ENCODE measurements at regions not wholly inside any gene's neighbourhood (a gene's known extent, or its start where the extent isn't known, plus 50 kb on each side); places are given as distances from the start of the nearest gene placed in this dataset.

DNA sequence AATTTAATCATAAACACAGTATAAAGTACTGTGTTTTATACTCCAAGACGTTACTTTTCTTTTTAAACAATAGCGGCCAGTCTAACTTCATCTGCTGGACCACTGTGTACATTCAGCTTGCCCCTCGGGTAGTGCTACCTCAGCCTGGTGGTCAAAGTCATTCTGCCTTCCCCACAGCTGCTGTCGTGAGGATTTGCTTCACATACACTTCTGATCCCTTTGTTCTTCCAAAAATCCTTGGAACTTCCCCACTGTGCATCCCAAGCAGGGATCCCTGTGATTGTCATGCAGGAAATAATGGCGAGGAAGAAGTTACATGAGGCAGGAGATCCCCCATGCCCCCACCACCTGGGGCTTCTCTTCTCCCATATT lies 234.9 kb upstream of the STARD13 start:
- FAIRE-seq = no peak

DNA sequence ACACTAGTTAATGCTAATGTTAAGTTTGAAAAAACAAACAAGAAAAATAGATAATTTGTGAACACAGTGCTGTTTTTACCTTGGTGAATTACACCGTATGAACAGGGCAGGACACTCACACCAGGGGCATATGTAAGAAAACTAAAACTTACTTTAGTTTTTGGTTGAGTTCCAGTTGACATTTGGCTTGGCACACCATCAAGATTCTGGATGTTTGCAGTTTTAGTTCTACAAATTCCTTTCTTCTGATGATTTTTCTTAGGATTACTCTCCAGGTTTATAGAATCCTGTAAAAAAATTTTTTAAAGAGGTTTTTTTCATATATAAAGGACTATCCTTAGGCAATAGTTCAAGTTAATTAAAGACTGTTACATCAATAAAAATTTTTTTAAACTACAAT lies 238.5 kb upstream of the STARD13 start:
- no peak for FAIRE-seq

DNA sequence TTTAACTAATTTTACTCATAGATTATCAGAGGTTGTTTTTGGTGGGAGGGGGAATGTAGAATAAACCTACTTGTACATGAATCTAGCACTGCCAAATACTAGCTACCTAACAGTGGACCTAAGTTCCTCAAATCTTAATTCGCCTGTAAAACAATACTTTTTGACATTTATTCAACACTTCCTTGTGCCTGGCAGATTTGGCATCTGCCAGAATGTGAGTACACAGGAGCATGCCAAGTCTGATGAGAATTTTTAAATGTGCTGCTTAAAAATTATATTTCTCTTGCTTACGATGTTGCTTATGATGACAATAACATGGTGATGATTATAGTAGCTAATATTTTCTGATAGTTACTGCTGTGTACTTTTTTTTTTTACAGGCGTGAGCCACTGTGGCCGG lies 240.2 kb upstream of the STARD13 start:
- FAIRE-seq = no peak

DNA sequence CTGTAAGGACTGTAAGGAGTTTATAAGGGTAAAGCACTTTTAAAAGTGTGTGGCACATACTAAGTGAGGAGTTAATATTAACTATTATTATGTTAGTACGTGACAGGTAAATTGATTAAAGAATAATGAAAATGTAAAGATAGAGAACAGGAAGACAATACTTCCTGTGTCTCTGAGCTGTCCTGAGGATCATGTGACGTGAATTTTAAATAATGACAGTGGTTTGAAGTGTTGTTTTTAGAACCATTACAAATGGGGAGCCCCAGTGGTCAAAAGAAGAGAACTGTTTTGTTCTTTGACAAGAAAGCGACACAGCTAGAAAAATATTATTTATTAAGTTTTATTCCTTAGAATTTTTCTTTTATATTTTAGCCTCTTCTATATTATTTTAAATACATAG lies 241.2 kb upstream of the STARD13 start:
- no peak for FAIRE-seq

DNA sequence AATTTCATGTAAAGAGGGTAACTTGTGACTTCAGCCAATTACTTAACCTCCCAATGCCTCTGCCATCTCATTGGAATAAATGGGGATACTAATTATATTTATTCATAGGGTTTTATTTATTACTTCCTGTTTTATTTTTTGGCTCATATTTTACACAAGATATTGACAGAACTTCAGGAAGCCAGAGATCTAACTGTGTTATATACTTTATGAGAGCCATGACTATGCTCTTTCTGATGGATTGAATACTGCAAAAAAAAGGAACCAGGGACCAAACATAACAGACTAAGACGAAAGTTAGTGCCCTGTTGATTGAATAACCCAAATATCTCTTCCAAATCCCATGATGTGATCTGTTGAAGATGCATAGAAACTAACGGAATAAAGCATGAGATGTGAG lies 243.3 kb upstream of the STARD13 start:
- FAIRE-seq = no peak

DNA sequence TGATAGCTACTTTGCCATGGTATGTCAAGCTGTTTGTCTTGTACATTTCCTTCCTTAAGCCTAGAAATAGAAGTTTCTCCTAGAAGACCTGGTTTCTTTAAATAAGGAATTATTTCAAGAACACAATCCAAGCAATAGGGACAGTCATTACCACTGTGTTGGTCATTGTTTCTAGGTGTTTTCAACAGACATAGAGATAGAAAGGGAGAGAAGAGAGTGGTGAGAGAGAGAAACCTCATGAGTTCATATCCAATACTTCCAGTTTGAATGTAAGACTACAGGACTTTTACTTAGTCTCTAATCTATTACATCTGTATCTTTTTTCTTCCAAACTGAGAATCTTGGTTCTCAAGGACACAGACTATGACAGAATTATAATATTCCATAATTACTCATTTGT lies 245.9 kb upstream of the STARD13 start:
- FAIRE-seq = no peak

DNA sequence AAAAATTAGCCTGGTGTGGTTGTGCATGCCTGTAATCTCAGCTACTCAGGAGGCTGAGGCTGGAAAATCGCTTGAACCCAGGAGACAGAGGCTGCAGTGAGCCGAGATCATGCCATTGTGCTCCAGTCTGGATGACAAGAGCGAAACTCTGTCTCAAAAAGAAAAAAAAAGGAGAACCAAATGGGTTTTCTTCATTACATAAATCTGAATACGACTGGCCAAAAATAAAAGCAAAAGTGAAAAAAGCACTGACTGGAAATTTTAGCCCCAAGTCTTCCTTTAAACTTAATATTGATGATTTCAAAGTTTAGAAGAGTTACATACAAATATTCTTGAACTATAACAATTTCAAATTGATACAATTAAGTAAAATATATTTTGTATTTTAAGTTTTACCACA lies 249.5 kb upstream of the STARD13 start:
- peak; percentile 83 for FAIRE-seq

DNA sequence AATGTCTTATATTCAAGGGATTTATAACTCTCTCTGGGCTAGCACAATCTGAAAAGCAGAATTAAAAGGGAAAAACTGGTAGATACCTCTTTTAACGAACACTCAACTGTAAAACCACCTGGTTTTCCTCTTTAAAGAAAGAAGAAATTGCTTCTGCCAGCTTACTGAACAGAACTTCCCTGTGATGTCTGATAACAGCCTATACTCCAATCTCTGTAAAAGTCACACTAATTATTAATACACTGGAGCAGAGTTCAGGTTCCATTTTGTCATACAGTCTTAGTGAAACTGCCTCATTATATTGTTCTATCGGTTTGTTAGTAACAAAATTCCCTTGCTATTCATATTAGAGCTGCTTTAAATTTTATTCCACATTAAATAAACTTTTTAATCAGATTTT lies 251.0 kb upstream of the STARD13 start:
- no peak for FAIRE-seq

DNA sequence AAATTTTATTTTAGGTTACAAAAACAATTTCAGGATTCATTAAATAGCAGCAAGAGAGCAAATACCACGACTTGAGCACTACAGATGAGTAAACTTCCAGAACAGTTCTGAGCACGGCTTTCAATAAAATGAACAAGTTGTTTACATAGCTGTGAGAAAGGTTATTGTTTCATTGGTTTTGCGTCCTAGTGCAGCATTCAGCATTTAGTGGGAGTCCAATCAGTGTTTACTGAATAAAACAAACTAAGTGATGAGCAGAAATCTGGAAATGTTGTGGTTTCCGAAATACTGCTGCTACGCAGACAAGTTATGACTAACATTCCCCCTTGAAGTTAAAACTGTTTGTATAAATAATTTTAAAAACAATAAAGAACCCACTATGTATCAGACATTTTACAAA lies 251.5 kb upstream of the STARD13 start:
- FAIRE-seq = peak; percentile 98

DNA sequence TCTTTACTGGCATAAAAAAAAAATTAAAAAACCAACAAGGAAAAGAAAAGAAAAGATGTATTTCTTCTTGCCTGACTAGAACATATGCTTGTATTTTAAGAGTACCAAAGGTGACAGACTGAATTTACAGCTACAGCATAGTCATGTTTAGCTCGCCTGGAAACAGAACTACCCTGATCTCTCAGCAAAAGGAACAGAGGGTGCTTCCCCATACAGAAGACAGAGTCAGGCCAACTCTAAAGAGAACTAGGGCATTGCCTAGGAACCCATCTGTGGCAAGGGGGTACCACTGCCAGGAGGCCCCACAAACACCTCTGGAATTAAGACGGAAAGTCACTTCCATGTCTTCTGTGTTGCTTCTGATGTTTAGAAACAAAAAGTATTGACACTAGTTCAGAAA lies 252.1 kb upstream of the STARD13 start:
- no peak for FAIRE-seq

DNA sequence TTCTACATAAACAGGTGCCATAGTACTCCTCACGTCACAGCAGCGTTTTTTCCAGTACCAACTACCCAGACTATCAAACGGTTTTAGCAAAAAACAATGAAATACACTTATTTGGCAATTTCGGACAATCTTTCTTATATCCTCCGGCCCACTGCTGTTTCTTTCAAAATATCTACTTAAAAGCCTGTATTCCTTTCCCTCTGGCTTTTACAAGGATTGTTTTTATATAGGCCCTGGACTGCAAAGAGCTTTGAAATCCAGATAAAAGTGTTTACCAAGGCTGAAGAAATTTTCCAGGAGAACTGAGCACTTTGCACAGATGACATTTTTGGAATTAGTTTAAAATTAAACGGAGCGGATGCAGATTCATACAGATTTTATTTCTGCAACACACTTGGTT lies 255.9 kb upstream of the STARD13 start:
- FAIRE-seq = no peak

DNA sequence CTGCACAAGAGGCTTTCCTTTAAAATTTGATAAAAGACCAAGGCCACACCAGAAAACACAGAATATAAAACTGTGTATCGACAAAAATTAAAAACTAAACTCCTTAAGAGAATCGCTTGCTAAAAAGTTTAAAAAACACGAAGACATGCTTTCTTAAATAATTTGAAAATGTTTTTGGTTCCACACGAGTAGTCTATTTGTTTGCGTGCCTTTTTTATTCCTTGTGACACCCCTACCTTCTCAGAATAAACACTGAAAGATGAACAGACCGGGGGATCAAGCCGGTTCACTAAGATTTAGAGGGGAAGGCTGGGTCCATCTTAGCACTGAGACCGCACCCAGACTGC lies 256.4 kb upstream of the STARD13 start:
- no peak for FAIRE-seq

DNA sequence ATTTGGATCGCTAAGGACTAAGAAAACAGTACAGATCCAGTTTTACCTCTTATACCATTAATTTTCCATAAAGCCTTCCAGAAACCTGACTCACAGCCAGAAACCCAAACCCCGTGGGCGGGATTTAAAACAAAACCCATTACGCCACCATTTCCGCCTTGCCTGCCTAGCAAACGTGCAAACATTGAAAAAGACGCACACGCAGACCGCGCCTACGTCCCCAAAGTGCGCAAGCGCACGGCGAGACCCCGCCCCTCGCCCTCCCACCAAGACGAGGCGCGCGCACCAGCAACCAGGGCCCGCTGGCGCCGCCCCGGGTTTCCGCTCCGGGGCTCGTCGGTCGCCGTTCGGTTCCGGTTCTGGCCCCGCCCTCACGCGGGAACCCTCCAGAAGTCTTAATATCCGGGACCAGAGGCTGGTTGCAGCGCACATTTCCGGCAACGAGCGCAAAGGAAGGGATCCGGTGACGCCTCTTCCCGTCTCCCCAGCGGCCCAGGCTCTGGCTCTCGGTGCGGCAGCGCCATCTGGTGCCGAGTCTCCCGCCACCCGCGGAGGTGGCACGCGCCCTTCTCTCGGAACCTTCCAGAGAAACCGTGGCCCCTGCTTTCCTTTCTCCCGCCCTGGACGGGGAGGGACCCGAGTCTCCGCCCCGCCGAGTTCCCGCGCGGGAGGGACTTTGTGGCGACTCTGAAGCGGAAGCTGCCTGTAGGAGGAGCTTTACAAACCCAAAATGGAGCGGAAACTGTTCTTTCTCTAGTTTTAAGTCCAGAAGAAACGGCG lies 256.9 kb upstream of the STARD13 start:
- FAIRE-seq = peak; percentile 96

DNA sequence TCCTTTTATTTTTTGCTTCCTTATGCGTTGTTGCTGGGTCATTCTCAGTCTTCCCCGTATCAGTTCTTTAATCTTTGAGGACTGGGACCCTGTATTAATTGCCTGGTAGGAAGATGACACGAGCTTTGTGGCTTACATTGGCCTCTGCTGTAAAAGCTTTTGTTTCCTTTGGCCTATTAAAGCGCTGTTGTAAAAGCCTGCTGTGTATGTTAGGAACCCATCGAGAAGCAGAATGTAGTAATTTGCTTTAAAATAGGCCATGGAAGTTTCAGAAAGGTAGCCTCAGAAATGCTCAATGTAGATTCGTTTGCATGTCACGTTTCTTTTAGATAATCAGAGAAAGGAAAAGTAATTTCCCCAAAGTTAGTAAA lies 257.5 kb upstream of the STARD13 start:
- no peak for FAIRE-seq

DNA sequence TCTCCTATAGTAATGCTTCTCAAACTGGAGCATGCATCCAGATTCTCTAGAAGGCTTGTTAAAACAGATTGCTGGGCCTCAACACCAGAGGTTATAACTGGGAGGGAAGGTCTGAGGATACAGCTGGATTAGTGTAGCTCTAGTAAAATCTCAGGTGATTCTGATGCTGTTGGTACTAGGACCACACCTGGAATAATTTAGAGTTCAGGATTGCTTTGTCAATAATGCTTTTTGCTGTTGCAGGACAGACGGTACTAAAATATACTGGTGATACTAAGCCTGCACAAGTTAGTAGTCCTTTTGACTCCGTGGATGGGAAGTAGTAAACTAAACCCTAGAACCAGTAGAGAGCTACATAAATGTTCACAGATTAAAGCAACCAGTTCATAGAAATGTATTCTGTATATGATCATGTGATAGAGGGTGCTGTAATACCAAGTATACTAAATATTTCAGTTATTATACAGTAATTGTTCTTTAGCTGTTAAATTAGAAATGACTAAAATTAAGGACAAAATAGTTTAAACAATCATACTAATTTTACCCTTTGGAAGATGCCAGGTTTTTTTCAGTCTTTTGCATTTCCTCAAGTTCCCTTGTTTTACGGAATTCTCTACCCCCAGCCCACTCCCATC lies 258.2 kb upstream of the STARD13 start:
- FAIRE-seq = peak; percentile 82

DNA sequence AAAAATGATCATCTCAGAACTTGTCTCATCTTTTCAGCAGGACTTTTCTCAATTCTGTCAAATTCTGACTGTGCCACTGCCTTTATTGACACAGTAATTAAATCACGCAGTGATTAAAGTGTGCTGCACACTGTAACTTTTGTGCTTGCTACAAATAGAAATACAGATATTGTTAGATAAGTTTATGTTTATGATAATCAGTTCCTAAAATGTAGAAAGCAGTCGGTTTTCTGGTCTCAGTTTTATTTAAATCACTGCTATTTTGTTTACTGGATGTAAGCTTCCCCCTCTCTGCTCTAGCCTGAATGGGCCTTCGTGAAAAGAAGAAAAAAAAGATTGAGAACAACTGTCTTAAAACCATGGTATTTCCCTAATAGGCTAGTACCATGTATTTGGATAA lies 258.8 kb upstream of the STARD13 start:
- peak; percentile 18 for FAIRE-seq

DNA sequence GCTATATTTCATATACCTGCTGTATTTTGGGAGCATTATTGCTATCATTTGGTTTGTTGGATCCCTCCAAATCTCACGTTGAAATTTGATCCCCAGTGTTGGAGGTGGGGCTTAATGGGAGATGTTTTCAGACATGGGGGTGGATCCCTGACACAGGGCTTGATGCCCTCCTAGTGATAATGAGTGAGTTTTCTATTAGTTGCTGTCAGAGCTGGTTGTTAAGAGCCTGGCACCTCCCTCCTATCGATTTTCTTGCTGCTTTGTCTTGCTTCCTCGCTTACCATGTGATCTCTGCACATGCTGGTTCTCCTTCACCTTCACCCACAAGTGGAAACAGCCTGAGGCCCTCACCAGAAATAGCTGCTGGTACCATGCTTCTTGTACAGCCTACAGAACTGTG lies 259.9 kb upstream of the STARD13 start:
- FAIRE-seq = no peak

DNA sequence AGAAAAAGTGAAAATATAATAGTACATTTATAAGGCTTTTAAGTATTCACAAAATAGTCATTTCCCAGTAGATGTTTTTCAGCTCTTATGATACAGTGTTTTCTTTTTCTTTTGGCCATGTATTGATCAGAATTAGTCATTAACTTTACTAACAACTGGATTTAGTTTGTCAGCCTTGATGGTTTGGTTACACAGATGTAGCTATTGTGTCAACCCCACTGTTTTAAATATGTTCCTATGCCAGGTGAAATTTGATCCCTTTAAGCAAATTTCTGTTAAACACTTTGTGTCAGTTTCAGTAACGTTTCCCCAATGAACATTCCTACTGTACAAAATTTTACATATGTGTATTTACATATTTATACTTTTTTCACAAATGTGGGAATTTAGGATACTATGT lies 261.5 kb upstream of the STARD13 start:
- FAIRE-seq = peak; percentile 69

DNA sequence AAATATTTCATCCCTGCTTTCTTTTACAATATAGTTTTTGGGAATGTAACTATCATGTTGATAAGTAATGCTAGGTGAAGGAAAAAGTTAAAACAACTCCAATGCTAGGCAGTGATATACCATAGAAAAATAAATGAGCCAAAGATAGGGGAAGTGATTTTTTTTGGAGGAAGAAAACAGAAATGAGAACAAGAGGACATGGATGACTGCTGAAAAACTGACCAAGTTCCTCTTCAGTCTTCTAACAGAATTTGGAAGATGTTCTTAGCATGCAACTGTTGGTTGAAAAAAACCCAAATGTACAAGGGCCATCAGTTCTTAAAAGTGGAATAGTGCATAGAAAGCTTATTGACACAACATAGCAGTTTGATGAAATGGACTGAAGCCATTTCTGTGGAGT lies 262.5 kb upstream of the STARD13 start:
- no peak for FAIRE-seq

DNA sequence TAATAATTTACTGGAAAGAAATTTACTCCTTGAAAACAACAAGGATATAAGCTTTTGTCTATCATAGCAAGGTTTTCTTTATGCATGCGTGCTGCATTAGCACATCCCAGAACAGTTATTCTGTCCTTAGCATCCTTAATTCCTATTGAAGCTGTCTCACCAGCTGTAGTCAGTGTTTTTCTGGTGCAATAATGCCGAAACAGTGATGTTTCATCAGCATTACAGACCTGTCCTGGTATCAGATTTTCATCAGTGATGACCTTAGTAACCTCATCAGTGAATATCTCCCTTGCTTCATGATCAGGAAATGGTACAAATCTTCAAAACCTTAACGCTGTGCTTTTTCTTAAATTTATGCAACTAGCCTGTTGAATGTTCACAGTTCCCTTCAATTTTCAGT lies 264.7 kb upstream of the STARD13 start:
- no peak for FAIRE-seq

DNA sequence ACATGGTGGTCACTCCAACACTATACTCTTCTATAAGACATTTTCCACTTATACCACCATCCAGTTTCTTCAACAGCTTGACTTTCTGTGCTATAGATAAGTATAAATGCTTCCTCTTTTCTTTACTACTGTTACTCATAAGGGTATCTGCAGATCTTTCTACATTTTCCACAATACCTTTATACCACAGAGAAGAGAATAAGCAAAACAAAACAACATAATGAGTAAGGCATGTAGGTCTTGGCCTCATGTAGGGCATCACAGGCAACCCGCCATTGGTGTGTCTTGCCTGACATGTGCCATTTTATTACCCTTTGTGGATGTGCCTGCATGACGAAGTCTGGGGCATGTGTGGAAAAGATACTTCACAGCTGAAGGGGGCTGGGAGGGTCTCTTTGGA lies 265.3 kb upstream of the STARD13 start:
- FAIRE-seq = no peak

DNA sequence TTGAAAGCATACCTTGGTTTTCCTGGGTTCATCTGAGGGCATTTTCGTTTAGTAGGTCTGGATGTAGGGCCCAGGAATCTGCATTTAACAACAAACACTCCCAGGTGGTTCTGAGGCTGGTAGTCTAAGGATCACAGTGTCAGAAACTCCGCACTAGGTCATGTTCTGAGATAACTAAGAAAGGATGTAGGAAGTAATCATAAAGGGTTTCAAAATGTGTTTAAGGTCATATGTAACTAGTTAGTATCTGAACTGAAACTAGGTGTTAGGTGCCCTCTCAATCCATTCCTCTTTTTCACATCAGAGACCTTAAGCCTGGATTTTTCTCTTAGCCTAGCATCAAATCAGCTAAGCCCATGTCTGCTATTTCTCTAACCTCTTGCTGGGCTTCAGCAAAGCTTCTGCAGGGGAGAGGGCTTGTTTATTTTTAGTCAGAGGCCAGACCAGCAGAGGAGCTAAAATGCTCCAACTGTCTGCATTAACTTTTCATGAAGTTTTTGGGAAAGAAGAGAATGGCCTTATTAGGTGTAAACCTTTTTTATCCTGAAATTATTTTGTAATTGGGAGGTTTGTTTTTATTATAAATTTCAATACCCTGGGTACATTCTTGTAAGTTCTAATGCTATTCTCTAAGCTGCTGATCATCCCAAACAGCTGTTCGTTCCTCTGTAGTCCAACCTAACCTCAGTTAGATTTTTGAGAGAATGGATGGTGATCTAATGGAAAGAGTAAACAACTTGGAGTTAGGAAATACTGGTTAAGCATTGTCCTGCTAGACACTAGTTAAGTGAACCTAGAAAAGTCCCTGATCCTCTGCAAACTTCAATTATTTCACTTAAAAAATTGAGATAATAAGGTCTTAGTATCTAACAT lies 262.8 kb upstream of the RFC3 start:
- FAIRE-seq = no peak

DNA sequence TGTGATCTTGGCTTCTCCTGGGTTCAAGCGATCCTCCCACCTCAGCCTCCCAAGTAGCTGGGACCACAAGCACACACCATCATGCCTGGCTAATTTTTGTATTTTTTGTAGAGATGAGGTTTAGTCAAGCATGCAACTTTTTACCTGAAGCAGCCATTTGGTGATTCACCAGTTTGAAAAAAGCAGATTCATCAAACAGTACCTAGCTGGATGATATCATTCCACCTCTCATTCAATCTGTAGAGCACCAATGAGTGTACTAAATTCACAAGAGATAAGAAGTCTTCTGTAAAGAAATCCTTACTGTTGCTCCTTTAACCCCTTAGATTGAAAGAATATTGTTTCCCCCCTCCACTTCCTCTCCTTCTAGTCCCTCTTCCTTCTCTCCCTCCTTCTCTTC lies 261.1 kb upstream of the RFC3 start:
- FAIRE-seq = no peak

DNA sequence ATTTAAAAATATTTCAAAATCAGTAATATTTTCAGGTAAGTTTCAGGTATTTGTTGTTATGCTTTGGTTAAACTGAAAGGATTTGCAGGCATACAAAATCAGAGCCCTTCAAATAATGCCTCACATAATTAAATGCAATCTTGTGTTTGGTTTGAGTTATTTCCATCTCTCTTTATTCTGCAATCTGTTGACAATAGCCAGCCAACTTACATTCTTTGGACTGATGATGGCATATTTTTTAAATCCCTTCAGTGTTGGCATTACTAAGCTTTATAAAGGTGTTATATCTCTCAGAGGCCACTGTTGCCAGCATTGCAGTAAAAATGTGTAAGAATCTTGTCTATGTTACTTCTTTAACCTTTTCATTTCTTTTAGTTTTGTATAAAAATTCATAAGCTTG lies 257.2 kb upstream of the RFC3 start:
- no peak for FAIRE-seq
